Suprapubic skin (tissue), 4 donors: ENCODE measurements at regions not wholly inside any gene's neighbourhood (a gene's known extent, or its start where the extent isn't known, plus 50 kb on each side); places are given as distances from the start of the nearest gene placed in this dataset.

ENCODE experiments used
- DNase-seq, 2 donors: peaks; one replicate each; pipeline ENCODE4 v3.0.0-alpha.2; 2019; ENCODE audit warnings: low spot score in 2 of 2
- H3K27ac ChIP-seq: fragments of 200-600 bp; sonication (generic); one replicate; pipeline ENCODE4 v1.5.1; 2019
- H3K27me3 ChIP-seq: fragments of 200-600 bp; sonication (generic); one replicate; pipeline ENCODE4 v1.5.1; 2019
- H3K36me3 ChIP-seq: fragments of 200-600 bp; sonication (generic); one replicate; pipeline ENCODE4 v1.5.1; 2019
- H3K4me1 ChIP-seq: fragments of 200-600 bp; sonication (generic); one replicate; pipeline ENCODE4 v1.5.1; 2019
- H3K4me3 ChIP-seq: fragments of 200-600 bp; sonication (generic); one replicate; pipeline ENCODE4 v1.5.1; 2019; ENCODE audit warnings: mild to moderate bottlenecking
- H3K9me3 ChIP-seq: fragments of 200-600 bp; sonication (generic); one replicate; pipeline ENCODE4 v1.5.1; 2019
- EP300 ChIP-seq: sonication (generic); formaldehyde crosslinking; IDR thresholded peaks from one replicate; pipeline ENCODE4 v1.6.1; 2017; ENCODE audit warnings: antibody characterized with exemption
- POLR2A ChIP-seq, 2 donors: fragments of 450-650 bp; IDR thresholded peaks; one replicate each; pipeline ENCODE4 v1.6.1; 2017; ENCODE audit warnings: antibody characterized with exemption in 2 of 2, mild to moderate bottlenecking in 2 of 2, moderate library complexity in 2 of 2
- POLR2AphosphoS5 ChIP-seq, 3 donors: sonication (generic); formaldehyde crosslinking; IDR thresholded peaks; one replicate each; pipeline ENCODE4 v1.6.1; 2017; ENCODE audit warnings: antibody characterized with exemption in 3 of 3
- WGBS: methylation state at CpG from one replicate; pipeline ENCODE4 v1.1.5; 2018; 5-methylcytosine and 5-hydroxymethylcytosine counted together
- TF ChIP-seq, protein P1 (sequence below), 2 donors: fragments of 200-600 bp in 1 of 2; fragments of 450-650 bp in 1 of 2; sonication (generic) in 1 of 2; IDR thresholded peaks; one replicate each; pipeline ENCODE4 v1.5.1; 2016 to 2019; ENCODE audit warnings: antibody characterized with exemption in 2 of 2, mild to moderate bottlenecking in 1 of 2, moderate library complexity in 1 of 2

GRCh38 chr2:20542269-20542668 is 95.4 kb downstream of the RHOB start:
- Histone ChIP-seq H3K4me3 (no peak overlapping the region), H3K36me3 (no peaks in the 10 kb centered on the region), H3K4me1 (peaks cover 58% of the 10 kb centered on the region), H3K27me3 (no peaks in the 10 kb centered on the region), H3K27ac (no peak overlapping the region), H3K9me3 (no peaks in the 10 kb centered on the region)
- 97% methylated on average over 10 of the region's 13 CpGs for WGBS
- TF ChIP-seq, protein P1, sequence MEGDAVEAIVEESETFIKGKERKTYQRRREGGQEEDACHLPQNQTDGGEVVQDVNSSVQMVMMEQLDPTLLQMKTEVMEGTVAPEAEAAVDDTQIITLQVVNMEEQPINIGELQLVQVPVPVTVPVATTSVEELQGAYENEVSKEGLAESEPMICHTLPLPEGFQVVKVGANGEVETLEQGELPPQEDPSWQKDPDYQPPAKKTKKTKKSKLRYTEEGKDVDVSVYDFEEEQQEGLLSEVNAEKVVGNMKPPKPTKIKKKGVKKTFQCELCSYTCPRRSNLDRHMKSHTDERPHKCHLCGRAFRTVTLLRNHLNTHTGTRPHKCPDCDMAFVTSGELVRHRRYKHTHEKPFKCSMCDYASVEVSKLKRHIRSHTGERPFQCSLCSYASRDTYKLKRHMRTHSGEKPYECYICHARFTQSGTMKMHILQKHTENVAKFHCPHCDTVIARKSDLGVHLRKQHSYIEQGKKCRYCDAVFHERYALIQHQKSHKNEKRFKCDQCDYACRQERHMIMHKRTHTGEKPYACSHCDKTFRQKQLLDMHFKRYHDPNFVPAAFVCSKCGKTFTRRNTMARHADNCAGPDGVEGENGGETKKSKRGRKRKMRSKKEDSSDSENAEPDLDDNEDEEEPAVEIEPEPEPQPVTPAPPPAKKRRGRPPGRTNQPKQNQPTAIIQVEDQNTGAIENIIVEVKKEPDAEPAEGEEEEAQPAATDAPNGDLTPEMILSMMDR (IDR thresholded peaks at IDR 0.05), result no peak
- TF ChIP-seq EP300, result no peak
- no peak for DNase-seq

GRCh38 chr2:20542746-20543468 is 96.0 kb downstream of the RHOB start:
- Histone ChIP-seq H3K27ac (no peak overlapping the region), H3K9me3 (no peaks in the 10 kb centered on the region), H3K27me3 (no peaks in the 10 kb centered on the region), H3K36me3 (no peaks in the 10 kb centered on the region), H3K4me3 (no peak overlapping the region), H3K4me1 (peaks cover 52% of the 10 kb centered on the region)
- DNase-seq, result no peak
- WGBS, result 37% methylated on average over 13 of the region's 13 CpGs
- TF ChIP-seq, protein P1 (IDR thresholded peaks at IDR 0.05), result no peak
- no peak for TF ChIP-seq POLR2AphosphoS5 (IDR thresholded peaks at IDR 0.05)
- TF ChIP-seq POLR2A (IDR thresholded peaks at IDR 0.05), result no peak
- no peak for TF ChIP-seq EP300

DNA sequence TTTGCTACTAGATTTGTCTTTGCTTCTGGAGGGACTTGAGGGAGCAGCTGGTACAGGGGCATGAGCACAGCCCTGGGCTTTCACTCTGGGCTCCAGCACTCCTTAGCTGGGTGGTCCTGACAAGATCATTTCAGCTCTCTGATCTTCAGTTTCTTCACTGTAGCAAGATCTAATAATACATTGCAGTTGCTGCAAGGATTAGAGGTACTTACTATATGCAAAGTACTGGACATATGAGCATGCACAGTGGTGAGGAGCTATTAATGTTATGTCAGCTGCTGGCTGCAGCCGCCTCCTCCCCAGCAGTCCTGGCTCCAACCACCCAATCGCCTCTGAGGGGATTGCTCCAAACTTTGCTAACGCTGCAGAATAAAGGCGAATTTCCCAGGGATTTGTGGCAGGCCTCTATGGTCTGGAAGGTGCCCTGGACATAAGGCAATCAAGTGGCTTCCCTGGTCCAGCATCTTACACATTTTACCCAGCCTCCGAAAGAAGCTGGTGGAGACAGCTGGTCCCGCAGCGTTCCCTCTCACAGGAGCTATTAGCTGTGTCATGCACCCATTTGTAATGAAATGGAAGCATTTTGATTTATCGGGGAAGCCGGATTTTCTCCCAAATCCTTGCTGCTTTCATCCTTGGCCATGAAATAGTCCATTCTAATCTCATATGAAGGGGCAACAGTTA is 96.7 kb downstream of the RHOB start:
- no peaks in the 10 kb centered on the region for H3K9me3 ChIP-seq
- H3K4me3 ChIP-seq, result no peak overlapping the region
- no peak overlapping the region for H3K27ac ChIP-seq
- no peaks in the 10 kb centered on the region for H3K36me3 ChIP-seq
- TF ChIP-seq, protein P1 (IDR thresholded peaks at IDR 0.05), result no peak
- TF ChIP-seq POLR2AphosphoS5 (IDR thresholded peaks at IDR 0.05) (no peak), POLR2A (IDR thresholded peaks at IDR 0.05) (no peak), EP300 (no peak)
- WGBS, result 54% methylated on average over 6 of the region's 9 CpGs
- no peaks in the 10 kb centered on the region for H3K27me3 ChIP-seq
- H3K4me1 ChIP-seq, result peaks cover 45% of the 10 kb centered on the region
- no peak for DNase-seq

DNA sequence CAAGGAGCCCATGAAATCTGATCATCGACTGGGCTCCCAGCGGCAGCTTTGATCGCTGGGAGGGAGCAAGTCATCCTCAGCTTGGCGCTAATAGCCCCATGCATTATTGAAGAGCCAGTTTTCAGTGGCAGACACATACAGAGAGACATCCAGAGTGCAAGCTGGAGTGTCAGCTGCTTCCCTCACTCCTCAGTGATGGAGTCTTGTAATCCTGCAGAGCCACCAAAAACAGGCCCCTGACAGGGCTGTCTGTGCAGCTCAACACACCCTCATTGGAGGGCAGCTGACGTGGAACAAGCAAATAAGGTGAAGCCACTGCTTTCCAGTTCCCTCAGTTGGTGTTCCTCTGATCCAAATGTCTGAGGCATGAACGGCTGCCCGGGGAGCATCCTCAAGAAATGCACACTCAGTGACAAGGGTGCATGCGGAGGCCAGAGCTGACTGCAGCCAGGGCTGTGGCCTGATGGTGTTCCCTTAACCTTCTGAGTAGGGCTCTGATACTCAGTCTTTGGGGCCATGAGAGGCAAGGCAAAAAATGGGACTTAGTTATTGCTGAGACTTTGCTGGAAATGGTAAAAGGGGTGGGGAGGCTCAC is 97.4 kb downstream of the RHOB start:
- Histone ChIP-seq H3K36me3 (no peaks in the 10 kb centered on the region), H3K4me1 (peaks cover 42% of the 10 kb centered on the region), H3K9me3 (no peaks in the 10 kb centered on the region), H3K27ac (no peak overlapping the region), H3K27me3 (no peaks in the 10 kb centered on the region), H3K4me3 (no peak overlapping the region)
- no peak for DNase-seq
- 89% methylated on average over 6 of the region's 8 CpGs for WGBS
- TF ChIP-seq EP300 (no peak), POLR2AphosphoS5 (IDR thresholded peaks at IDR 0.05) (no peak), POLR2A (IDR thresholded peaks at IDR 0.05) (no peak)
- TF ChIP-seq, protein P1 (IDR thresholded peaks at IDR 0.05), result no peak

DNA sequence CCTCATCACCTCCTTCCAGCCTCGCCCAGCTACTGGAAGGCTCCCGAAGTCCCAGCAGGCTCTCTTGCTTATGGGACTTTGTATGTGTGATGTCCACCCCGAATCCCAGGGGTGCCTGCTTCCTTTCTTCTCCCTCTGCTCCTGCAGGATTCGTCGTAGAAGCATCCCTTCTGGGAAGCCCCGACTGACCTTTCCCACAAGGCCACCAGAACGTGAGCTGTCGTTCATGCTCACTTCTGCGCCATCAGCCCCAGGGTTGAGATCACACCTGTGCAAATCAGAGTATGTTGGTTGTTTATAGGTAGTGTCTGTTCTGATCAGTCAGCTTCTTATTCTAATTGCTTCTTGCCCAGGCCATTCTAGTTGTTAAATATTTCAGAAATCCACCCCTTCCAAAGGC is 101.8 kb downstream of the HS1BP3 start:
- Histone ChIP-seq H3K27me3 (no peaks in the 10 kb centered on the region), H3K4me1 (peaks cover 7% of the 10 kb centered on the region), H3K36me3 (no peaks in the 10 kb centered on the region), H3K4me3 (no peak overlapping the region), H3K27ac (no peak overlapping the region), H3K9me3 (no peaks in the 10 kb centered on the region)
- TF ChIP-seq POLR2AphosphoS5 (IDR thresholded peaks at IDR 0.05) (no peak), POLR2A (IDR thresholded peaks at IDR 0.05) (no peak), EP300 (no peak)
- TF ChIP-seq, protein P1 (IDR thresholded peaks at IDR 0.05), result no peak
- DNase-seq, result no peak
- WGBS, result 87% methylated on average over 9 of the region's 9 CpGs
